SJCRH30 (cell line): ENCODE measurements at regions not wholly inside any gene's neighbourhood (a gene's known extent, or its start where the extent isn't known, plus 50 kb on each side); places are given as distances from the start of the nearest gene placed in this dataset.

Experiments used
- DNase-seq, 2 experiments: peaks; one replicate each; pipeline ENCODE4 v3.0.0-alpha.2; 2015 to 2020
- H3K27ac ChIP-seq: fragments of 250-450 bp; sonication (Bioruptor Pico); 2 replicates; pipeline ENCODE4 v1.5.1; 2020; ENCODE audit warnings: mild to moderate bottlenecking, moderate library complexity
- H3K27me3 ChIP-seq: fragments of 250-450 bp; sonication (Bioruptor Pico); 2 replicates; pipeline ENCODE4 v1.5.1; 2020; ENCODE audit warnings: mild to moderate bottlenecking, moderate library complexity
- H3K36me3 ChIP-seq: fragments of 250-450 bp; sonication (Bioruptor Pico); 2 replicates; pipeline ENCODE4 v1.5.1; 2020; ENCODE audit warnings: mild to moderate bottlenecking, moderate library complexity
- H3K4me1 ChIP-seq: fragments of 250-450 bp; sonication (Bioruptor Pico); 2 replicates; pipeline ENCODE4 v1.5.1; 2020; ENCODE audit warnings: mild to moderate bottlenecking, moderate library complexity
- H3K4me3 ChIP-seq: fragments of 250-450 bp; sonication (Bioruptor Pico); 2 replicates; pipeline ENCODE4 v1.5.1; 2020; ENCODE audit warnings: mild to moderate bottlenecking, moderate library complexity
- H3K9me3 ChIP-seq: fragments of 250-450 bp; sonication (Bioruptor Pico); replicated peaks from 2 replicates; pipeline ENCODE4 v1.5.1; 2020; ENCODE audit warnings: mild to moderate bottlenecking, moderate library complexity

- no peaks in the 10 kb centered on the region for H3K27me3 ChIP-seq
- H3K4me3 ChIP-seq: no peak overlapping the region
- DNase-seq: no peak
- no peaks in the 10 kb centered on the region for H3K36me3 ChIP-seq
- no peaks in the 10 kb centered on the region for H3K9me3 ChIP-seq
- no peak overlapping the region for H3K27ac ChIP-seq
- no peaks in the 10 kb centered on the region for H3K4me1 ChIP-seq
Measured at GRCh38 chr5:145324101-145324500, 511.0 kb downstream of the PRELID2 start.

- no peaks in the 10 kb centered on the region for H3K36me3 ChIP-seq
- H3K4me3 ChIP-seq: no peak overlapping the region
- H3K27ac ChIP-seq: no peak overlapping the region
- DNase-seq: no peak
- no peaks in the 10 kb centered on the region for H3K9me3 ChIP-seq
- no peaks in the 10 kb centered on the region for H3K4me1 ChIP-seq
- H3K27me3 ChIP-seq: no peaks in the 10 kb centered on the region
Measured at GRCh38 chr5:145316282-145316681, 518.9 kb downstream of the PRELID2 start.

GRCh38 chr5:145307866-145308382, 527.2 kb downstream of the PRELID2 start:
- Histone ChIP-seq H3K9me3 (no peaks in the 10 kb centered on the region), H3K27me3 (no peaks in the 10 kb centered on the region; the same call in 1 of the 2 replicates), H3K4me3 (no peak overlapping the region), H3K36me3 (no peaks in the 10 kb centered on the region), H3K4me1 (no peaks in the 10 kb centered on the region), H3K27ac (no peak overlapping the region)
- no peak for DNase-seq

- Histone ChIP-seq H3K4me1 (no peaks in the 10 kb centered on the region), H3K9me3 (no peaks in the 10 kb centered on the region), H3K36me3 (no peaks in the 10 kb centered on the region), H3K27ac (no peak overlapping the region), H3K27me3 (no peaks in the 10 kb centered on the region), H3K4me3 (no peak overlapping the region)
- no peak for DNase-seq
Measured at GRCh38 chr5:145295236-145295835, 539.8 kb downstream of the PRELID2 start.

GRCh38 chr5:145294331-145294730, 540.8 kb downstream of the PRELID2 start:
- no peak overlapping the region for H3K4me3 ChIP-seq
- no peaks in the 10 kb centered on the region for H3K36me3 ChIP-seq
- no peaks in the 10 kb centered on the region for H3K9me3 ChIP-seq
- no peaks in the 10 kb centered on the region for H3K27me3 ChIP-seq
- no peak overlapping the region for H3K27ac ChIP-seq
- DNase-seq: no peak
- no peaks in the 10 kb centered on the region for H3K4me1 ChIP-seq

- H3K27me3 ChIP-seq: no peaks in the 10 kb centered on the region
- no peak overlapping the region for H3K4me3 ChIP-seq
- no peaks in the 10 kb centered on the region for H3K36me3 ChIP-seq
- no peak overlapping the region for H3K27ac ChIP-seq
- H3K9me3 ChIP-seq: no peaks in the 10 kb centered on the region
- no peak for DNase-seq
- H3K4me1 ChIP-seq: no peaks in the 10 kb centered on the region
Measured at GRCh38 chr5:145293716-145294115, 541.4 kb downstream of the PRELID2 start.

GRCh38 chr5:145292278-145292677, 542.9 kb downstream of the PRELID2 start:
- no peak overlapping the region for H3K27ac ChIP-seq
- H3K4me3 ChIP-seq: no peak overlapping the region
- no peaks in the 10 kb centered on the region for H3K9me3 ChIP-seq
- no peaks in the 10 kb centered on the region for H3K4me1 ChIP-seq
- no peak for DNase-seq
- H3K36me3 ChIP-seq: no peaks in the 10 kb centered on the region
- H3K27me3 ChIP-seq: no peaks in the 10 kb centered on the region

- no peak for DNase-seq
- Histone ChIP-seq H3K36me3 (no peaks in the 10 kb centered on the region), H3K27me3 (no peaks in the 10 kb centered on the region), H3K4me1 (no peaks in the 10 kb centered on the region), H3K9me3 (no peaks in the 10 kb centered on the region), H3K4me3 (no peak overlapping the region), H3K27ac (no peak overlapping the region)
Measured at GRCh38 chr5:145283141-145283810, 551.9 kb downstream of the PRELID2 start.

GRCh38 chr5:145280806-145281205, 554.3 kb downstream of the PRELID2 start:
- H3K27me3 ChIP-seq: no peaks in the 10 kb centered on the region
- no peak for DNase-seq
- no peaks in the 10 kb centered on the region for H3K36me3 ChIP-seq
- H3K9me3 ChIP-seq: no peaks in the 10 kb centered on the region
- H3K27ac ChIP-seq: no peak overlapping the region
- no peak overlapping the region for H3K4me3 ChIP-seq
- H3K4me1 ChIP-seq: no peaks in the 10 kb centered on the region

- DNase-seq: no peak
- Histone ChIP-seq H3K27me3 (no peaks in the 10 kb centered on the region), H3K9me3 (no peaks in the 10 kb centered on the region), H3K4me1 (no peaks in the 10 kb centered on the region), H3K27ac (no peak overlapping the region), H3K36me3 (no peaks in the 10 kb centered on the region), H3K4me3 (no peak overlapping the region)
Measured at GRCh38 chr5:145280214-145280613, 554.9 kb downstream of the PRELID2 start.

GRCh38 chr5:145260670-145261069, 574.5 kb downstream of the PRELID2 start:
- Histone ChIP-seq H3K9me3 (no peaks in the 10 kb centered on the region), H3K27me3 (no peaks in the 10 kb centered on the region), H3K27ac (no peak overlapping the region), H3K36me3 (no peaks in the 10 kb centered on the region), H3K4me1 (no peaks in the 10 kb centered on the region), H3K4me3 (no peak overlapping the region)
- no peak for DNase-seq

GRCh38 chr5:145247745-145248040, 587.4 kb downstream of the PRELID2 start:
- Histone ChIP-seq H3K36me3 (no peaks in the 10 kb centered on the region), H3K4me1 (no peaks in the 10 kb centered on the region), H3K9me3 (no peaks in the 10 kb centered on the region), H3K27ac (no peak overlapping the region), H3K27me3 (no peaks in the 10 kb centered on the region), H3K4me3 (no peak overlapping the region)
- no peak for DNase-seq

- H3K4me3 ChIP-seq: no peak overlapping the region
- no peaks in the 10 kb centered on the region for H3K36me3 ChIP-seq
- H3K27me3 ChIP-seq: no peaks in the 10 kb centered on the region
- DNase-seq: no peak
- no peak overlapping the region for H3K27ac ChIP-seq
- no peaks in the 10 kb centered on the region for H3K4me1 ChIP-seq
- H3K9me3 ChIP-seq: no peaks in the 10 kb centered on the region
Measured at GRCh38 chr5:145246961-145247744, 588.0 kb downstream of the PRELID2 start.

- Histone ChIP-seq H3K9me3 (no peaks in the 10 kb centered on the region), H3K27ac (no peak overlapping the region), H3K27me3 (no peaks in the 10 kb centered on the region), H3K4me3 (no peak overlapping the region), H3K4me1 (no peaks in the 10 kb centered on the region), H3K36me3 (no peaks in the 10 kb centered on the region)
- no peak for DNase-seq
Measured at GRCh38 chr5:145246379-145246778, 588.8 kb downstream of the PRELID2 start.

GRCh38 chr5:145245354-145245753, 589.8 kb downstream of the PRELID2 start:
- H3K36me3 ChIP-seq: no peaks in the 10 kb centered on the region

More at GRCh38 chr5:145245354-145245753, 589.8 kb downstream of the PRELID2 start:
- Histone ChIP-seq H3K4me3 (no peak overlapping the region), H3K27me3 (no peaks in the 10 kb centered on the region), H3K9me3 (no peaks in the 10 kb centered on the region), H3K27ac (no peak overlapping the region), H3K4me1 (no peaks in the 10 kb centered on the region)
- DNase-seq: no peak
